OCI-LY3 (cell line): ENCODE measurements at regions not wholly inside any gene's neighbourhood (a gene's known extent, or its start where the extent isn't known, plus 50 kb on each side); places are given as distances from the start of the nearest gene placed in this dataset.

ENCODE experiments used
- EZH2phosphoT487 ChIP-seq: fragments of 200-600 bp; shearing (Covaris generic); IDR thresholded peaks from 2 replicates; pipeline ENCODE4 v1.6.1; 2018; ENCODE audit warnings: antibody characterized with exemption, mixed run types, low read depth
- TF ChIP-seq, protein P1 (sequence below): fragments of 200-600, 300-600 bp; sonication (generic); IDR thresholded peaks from 2 replicates; pipeline ENCODE4 v1.5.1; 2014; ENCODE audit warnings: antibody characterized with exemption, low read length, low read depth

GRCh38 chr1:182192215-182192614, 130.7 kb upstream of the ZNF648 start:
- TF ChIP-seq, protein P1, sequence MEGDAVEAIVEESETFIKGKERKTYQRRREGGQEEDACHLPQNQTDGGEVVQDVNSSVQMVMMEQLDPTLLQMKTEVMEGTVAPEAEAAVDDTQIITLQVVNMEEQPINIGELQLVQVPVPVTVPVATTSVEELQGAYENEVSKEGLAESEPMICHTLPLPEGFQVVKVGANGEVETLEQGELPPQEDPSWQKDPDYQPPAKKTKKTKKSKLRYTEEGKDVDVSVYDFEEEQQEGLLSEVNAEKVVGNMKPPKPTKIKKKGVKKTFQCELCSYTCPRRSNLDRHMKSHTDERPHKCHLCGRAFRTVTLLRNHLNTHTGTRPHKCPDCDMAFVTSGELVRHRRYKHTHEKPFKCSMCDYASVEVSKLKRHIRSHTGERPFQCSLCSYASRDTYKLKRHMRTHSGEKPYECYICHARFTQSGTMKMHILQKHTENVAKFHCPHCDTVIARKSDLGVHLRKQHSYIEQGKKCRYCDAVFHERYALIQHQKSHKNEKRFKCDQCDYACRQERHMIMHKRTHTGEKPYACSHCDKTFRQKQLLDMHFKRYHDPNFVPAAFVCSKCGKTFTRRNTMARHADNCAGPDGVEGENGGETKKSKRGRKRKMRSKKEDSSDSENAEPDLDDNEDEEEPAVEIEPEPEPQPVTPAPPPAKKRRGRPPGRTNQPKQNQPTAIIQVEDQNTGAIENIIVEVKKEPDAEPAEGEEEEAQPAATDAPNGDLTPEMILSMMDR: no peak
- TF ChIP-seq EZH2phosphoT487: no peak
